Activated CD4-positive, alpha-beta T cell treated with anti-CD3 and anti-CD28 coated beads, Interleukin-2, amount 10 ng/mL, durations not matched to agents 24 days and 14 days (primary cell): ENCODE measurements at regions not wholly inside any gene's neighbourhood (a gene's known extent, or its start where the extent isn't known, plus 50 kb on each side); places are given as distances from the start of the nearest gene placed in this dataset.
"Not testable (repeated sequence)": the region's sequence is repeated elsewhere in the genome, so short reads cannot be mapped to it uniquely, and the experiment has no call there.

Experiments
- DNase-seq: peaks from one replicate; pipeline ENCODE4 v3.0.0; 2022
- H3K27ac Mint-ChIP-seq: one replicate; pipeline ENCODE4 v1.8.0; 2022; ENCODE audit warnings: mild to moderate bottlenecking, mixed read lengths
- H3K27me3 Mint-ChIP-seq: one replicate; pipeline ENCODE4 v1.8.0; 2022; ENCODE audit warnings: mixed read lengths
- H3K36me3 Mint-ChIP-seq: one replicate; pipeline ENCODE4 v1.8.0; 2022; ENCODE audit warnings: low read depth, mild to moderate bottlenecking, mixed read lengths
- H3K4me1 Mint-ChIP-seq: one replicate; pipeline ENCODE4 v1.8.0; 2021; ENCODE audit warnings: mixed read lengths
- H3K4me3 Mint-ChIP-seq: one replicate; pipeline ENCODE4 v1.8.0; 2022; ENCODE audit warnings: mild to moderate bottlenecking, moderate library complexity, mixed read lengths
- H3K9me3 Mint-ChIP-seq: one replicate; pipeline ENCODE4 v1.8.0; 2021; ENCODE audit warnings: mixed read lengths
- intact Hi-C: fragments of 100-400 bp; cut with micrococcal nuclease; formaldehyde crosslinking; loops from one replicate; pipeline ENCODE4 v1.15.1; 2023

DNA sequence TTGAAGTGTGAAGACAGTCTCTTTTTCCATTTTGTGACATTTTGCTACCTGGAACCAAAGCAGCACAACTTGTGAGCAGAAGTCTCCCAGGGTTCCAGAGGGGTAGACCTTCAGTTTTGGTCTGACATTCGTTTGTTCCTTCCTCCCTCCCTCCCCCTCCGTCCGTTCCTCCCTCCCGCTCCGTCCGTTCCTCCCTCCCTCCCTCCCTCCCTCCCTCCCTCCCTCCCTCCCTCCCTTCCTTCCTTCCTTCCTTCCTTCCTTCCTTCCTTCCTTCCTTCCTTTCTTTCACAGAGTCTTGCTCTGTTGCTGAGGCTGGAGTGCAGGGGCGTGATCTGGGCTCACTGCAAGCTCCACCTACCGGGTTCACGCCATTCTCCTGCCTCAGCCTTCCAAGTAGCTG lies 131.2 kb upstream of the MALRD1 start:
- H3K36me3 Mint-ChIP-seq, H3K27ac Mint-ChIP-seq, H3K9me3 Mint-ChIP-seq, H3K4me3 Mint-ChIP-seq, H3K4me1 Mint-ChIP-seq, H3K27me3 Mint-ChIP-seq, intact Hi-C loops, DNase-seq: not testable (repeated sequence)

DNA sequence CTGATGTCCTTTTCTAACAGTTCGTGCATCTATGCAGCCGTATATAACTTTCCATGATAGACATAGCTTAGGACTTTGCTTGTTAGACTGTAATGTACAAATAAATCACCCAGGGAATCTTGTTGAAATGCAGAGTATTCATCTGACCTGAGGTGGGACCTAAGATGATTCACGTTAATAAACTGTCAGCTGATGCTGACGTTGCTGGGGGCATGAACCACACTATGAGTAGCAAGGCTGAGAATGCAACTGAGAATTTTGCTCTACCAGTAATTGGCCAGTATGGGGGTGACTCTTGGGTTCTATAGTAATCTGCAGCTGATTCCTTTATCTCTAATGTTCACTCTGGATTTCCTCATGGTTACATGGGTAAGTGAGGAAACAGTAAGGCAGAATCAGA lies 130.1 kb upstream of the MALRD1 start:
- Mint-ChIP-seq H3K4me3 (no peak overlapping the region), H3K27me3 (no peaks in the 10 kb centered on the region), H3K4me1 (no peaks in the 10 kb centered on the region), H3K36me3 (no peaks in the 10 kb centered on the region), H3K27ac (no peak overlapping the region), H3K9me3 (no peaks in the 10 kb centered on the region)
- DNase-seq = no peak
- intact Hi-C loops = no loop called here

DNA sequence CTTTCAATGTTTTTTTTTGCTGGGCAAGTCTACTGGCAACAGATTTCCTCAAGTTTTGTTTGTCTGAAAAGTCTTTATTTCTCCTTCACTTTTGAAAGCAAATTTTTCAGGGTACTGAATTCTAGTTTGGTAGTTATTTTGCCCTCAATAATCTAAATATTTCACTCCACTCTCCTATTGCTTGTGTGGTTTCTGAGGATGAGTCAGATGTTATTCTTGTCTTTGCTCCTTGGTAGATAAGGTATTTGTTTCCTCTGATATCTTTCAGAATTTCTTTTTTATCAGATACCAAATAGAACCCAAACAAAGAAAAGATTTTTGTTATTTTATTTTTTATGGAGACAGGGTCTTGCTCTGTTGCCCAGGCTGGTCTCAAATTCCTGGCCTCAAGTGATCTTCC lies 99.2 kb upstream of the MALRD1 start:
- H3K4me1 Mint-ChIP-seq = no peaks in the 10 kb centered on the region
- peaks cover 4% of the 10 kb centered on the region for H3K9me3 Mint-ChIP-seq
- no peak overlapping the region for H3K4me3 Mint-ChIP-seq
- no peak overlapping the region for H3K27ac Mint-ChIP-seq
- H3K36me3 Mint-ChIP-seq = no peaks in the 10 kb centered on the region
- no peak for DNase-seq
- H3K27me3 Mint-ChIP-seq = no peaks in the 10 kb centered on the region
- intact Hi-C loops = no loop called here

DNA sequence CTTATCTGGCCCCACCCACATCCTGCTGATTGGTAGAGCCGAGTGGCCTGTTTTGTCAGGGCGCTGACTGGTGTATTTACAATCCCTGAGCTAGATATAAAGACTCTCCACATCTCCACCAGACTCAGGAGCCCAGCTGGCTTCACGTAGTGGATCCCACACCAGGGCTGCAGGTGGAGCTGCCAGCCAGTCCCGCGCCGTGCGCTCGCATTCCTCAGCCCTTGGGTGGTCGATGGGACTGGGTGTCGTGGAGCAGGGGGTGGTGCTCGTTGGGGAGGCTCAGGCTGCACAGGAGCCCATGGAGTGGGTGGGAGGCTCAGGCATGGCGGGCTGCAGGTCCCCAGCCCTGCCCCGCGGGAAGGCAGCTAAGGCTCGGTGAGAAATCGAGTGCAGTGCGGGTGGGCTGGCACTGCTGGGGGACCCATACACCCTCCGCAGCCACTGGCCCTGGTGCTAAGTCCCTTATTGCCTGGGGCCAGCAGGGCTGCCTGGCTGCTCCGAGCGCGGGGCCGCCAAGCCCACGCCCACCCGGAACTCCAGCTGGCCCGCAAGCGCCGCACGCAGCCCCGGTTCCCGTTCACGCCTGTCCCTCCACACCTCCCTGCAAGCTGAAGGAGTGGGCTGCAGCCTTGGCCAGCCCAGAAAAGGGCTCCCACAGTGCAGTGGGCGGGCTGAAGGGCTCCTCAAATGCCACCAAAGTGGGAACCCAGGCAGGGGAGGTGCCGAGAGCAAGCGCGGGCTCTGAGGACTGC lies 97.4 kb upstream of the MALRD1 start:
- H3K36me3 Mint-ChIP-seq, H3K4me1 Mint-ChIP-seq, H3K27ac Mint-ChIP-seq, intact Hi-C loops, H3K4me3 Mint-ChIP-seq, DNase-seq, H3K27me3 Mint-ChIP-seq, H3K9me3 Mint-ChIP-seq: not testable (repeated sequence)

DNA sequence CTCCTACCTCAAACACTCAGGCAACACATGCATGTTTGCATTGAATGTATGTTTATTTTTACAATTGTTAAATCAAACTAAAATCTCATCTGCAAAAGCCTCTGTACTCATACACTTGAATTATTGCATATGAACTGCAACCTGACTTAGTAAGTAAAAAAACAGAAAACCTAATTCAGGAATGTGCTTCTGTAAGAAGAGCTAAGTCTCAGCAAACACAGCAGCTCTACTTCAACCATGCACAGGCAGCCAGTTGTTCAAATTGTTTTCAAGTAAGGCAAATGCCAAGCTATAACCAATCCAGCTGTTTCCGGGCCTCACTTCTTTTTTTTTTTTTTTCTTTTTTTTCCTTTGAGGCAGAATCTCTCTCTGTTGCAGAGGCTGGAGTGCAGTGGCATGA lies 93.5 kb upstream of the MALRD1 start:
- intact Hi-C loops = no loop called here
- H3K4me3 Mint-ChIP-seq = no peak overlapping the region
- no peaks in the 10 kb centered on the region for H3K27me3 Mint-ChIP-seq
- peaks cover 4% of the 10 kb centered on the region for H3K9me3 Mint-ChIP-seq
- DNase-seq = no peak
- H3K4me1 Mint-ChIP-seq = no peaks in the 10 kb centered on the region
- no peaks in the 10 kb centered on the region for H3K36me3 Mint-ChIP-seq
- H3K27ac Mint-ChIP-seq = no peak overlapping the region

DNA sequence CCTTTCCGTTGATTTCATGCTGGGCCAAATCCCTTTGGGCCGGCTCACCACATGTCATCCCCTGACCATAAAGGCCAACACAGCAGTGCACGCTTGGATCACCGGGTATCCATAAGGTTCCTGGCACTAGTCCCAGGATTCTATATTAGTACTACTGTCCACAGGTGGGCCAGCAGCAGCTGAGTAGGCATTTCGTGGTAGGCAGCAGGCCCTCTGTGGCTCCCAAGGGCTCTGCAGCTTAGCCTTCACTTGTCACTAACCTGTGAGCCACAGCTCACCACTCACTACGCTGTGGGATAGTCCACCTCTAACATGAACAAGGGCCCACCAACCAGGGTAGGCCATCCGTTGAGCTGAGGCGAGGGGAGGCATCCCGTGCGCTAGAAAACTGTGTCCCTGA lies 89.2 kb upstream of the MALRD1 start:
- Mint-ChIP-seq H3K4me1 (no peaks in the 10 kb centered on the region), H3K27ac (no peak overlapping the region), H3K36me3 (no peaks in the 10 kb centered on the region), H3K27me3 (no peaks in the 10 kb centered on the region), H3K4me3 (no peak overlapping the region), H3K9me3 (peaks cover 7% of the 10 kb centered on the region)
- no peak for DNase-seq
- intact Hi-C loops = no loop called here

DNA sequence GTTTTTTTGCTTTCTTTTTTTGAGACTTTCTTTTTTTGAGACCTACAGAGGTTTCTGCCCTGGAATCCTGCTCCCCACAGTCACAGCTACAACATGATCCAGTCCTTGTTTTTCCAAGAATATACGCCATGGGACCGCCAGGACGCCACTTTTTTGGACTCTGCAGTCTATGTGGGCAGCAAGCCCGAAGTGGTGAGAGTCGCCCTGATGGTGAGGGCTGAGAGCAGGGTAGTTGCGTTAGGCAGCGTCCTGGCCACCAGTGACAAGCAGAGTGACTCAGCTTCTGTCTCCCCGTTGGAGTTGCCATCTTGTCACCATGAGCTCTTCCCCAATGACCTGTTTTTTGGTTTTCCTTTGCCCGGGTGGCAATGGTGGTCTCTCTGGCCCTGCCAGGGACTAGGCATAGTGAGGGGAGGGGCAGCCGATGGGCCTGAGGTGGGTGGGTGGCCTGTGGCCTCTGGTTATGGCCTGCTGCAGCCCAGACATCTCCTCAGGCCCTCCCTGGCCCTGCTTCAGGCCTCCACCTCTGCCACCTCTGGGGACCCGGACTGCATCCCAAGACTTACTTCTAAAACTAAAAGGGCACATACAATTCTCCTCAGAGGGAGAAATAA lies 88.0 kb upstream of the MALRD1 start:
- H3K27ac Mint-ChIP-seq = no peak overlapping the region
- no peaks in the 10 kb centered on the region for H3K27me3 Mint-ChIP-seq
- DNase-seq = no peak
- no peaks in the 10 kb centered on the region for H3K4me1 Mint-ChIP-seq
- peaks cover 7% of the 10 kb centered on the region for H3K9me3 Mint-ChIP-seq
- H3K4me3 Mint-ChIP-seq = no peak overlapping the region
- intact Hi-C loops = no loop called here
- no peaks in the 10 kb centered on the region for H3K36me3 Mint-ChIP-seq

DNA sequence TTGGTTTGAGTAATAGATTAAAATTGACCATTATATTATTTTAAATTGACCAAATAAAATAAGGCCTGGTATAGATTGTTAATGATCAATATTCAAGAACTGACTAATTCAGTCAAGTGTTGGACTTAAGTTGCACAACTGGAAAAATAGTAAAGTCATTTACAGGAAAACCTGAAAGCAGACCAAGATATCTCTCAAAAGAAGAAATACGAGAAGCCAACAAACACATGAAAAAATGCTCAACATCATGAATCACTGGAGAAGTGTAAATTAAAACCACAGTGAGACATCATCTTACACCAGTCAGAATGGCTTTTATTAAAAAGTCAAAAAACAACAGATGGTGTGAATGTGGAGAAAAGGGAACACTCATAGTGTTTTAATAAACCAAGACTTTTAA lies 80.4 kb upstream of the MALRD1 start:
- peaks cover 6% of the 10 kb centered on the region for H3K9me3 Mint-ChIP-seq
- intact Hi-C loops = no loop called here
- no peak overlapping the region for H3K27ac Mint-ChIP-seq
- no peaks in the 10 kb centered on the region for H3K27me3 Mint-ChIP-seq
- DNase-seq = no peak
- no peak overlapping the region for H3K4me3 Mint-ChIP-seq
- H3K4me1 Mint-ChIP-seq = no peaks in the 10 kb centered on the region
- no peaks in the 10 kb centered on the region for H3K36me3 Mint-ChIP-seq

DNA sequence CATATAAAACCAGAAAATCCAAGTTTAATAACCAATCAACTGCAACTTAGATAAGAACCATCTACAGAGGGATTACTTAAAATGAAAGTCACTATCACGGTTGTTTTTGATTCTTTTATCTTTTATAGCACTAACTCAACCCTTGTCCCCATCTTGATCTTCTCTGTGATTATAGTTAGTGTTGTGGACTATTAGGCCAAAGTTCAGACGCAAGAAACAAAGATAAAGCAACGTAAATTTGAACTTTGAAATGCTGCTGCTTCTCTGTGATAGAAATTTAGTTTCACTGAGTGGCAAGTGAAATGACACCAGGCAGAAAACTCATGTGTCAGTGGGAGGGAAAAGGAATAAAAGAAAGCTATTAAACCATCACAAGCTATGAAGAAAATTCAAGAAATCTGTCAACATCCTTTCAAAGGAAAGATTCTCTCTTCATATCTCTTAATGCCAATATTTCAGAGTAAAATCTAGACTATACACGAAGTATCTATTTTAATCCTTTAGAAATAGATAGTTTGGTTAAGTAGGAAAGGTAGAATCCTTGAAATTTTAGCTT lies 71.8 kb upstream of the MALRD1 start:
- Mint-ChIP-seq H3K9me3 (peaks cover 6% of the 10 kb centered on the region), H3K36me3 (no peaks in the 10 kb centered on the region), H3K4me3 (no peak overlapping the region), H3K27ac (no peak overlapping the region), H3K4me1 (no peaks in the 10 kb centered on the region), H3K27me3 (no peaks in the 10 kb centered on the region)
- intact Hi-C loops = no loop called here
- DNase-seq = no peak

DNA sequence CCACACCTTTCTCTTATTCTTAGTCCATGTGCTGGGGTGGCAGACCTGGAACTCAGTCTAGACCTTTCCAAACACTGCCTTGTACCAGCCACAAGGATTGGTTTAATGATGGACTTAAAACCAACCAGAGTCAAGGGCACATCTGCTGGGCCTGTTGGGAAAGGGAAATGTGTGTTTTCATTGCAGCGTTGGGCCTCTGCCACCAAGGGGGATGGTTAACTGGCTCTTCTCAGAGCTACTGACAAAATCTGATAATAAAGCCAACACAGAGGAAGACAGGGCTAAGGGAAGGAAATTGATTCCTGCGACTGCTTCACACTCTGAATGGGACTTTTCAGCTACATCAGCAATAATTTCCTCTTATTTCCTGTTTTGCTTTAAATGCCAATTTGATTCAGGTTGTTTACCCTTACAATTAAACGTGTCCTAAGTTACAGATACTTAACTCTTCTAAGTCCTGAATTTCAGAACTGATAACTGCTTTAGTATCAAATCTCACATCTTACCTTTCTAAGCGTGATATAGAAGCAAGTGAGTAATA lies 68.4 kb upstream of the MALRD1 start:
- Mint-ChIP-seq H3K4me3 (no peak overlapping the region), H3K4me1 (no peaks in the 10 kb centered on the region), H3K27me3 (no peaks in the 10 kb centered on the region), H3K9me3 (peaks cover 10% of the 10 kb centered on the region), H3K27ac (no peak overlapping the region), H3K36me3 (no peaks in the 10 kb centered on the region)
- DNase-seq = no peak
- intact Hi-C loops = no loop called here

DNA sequence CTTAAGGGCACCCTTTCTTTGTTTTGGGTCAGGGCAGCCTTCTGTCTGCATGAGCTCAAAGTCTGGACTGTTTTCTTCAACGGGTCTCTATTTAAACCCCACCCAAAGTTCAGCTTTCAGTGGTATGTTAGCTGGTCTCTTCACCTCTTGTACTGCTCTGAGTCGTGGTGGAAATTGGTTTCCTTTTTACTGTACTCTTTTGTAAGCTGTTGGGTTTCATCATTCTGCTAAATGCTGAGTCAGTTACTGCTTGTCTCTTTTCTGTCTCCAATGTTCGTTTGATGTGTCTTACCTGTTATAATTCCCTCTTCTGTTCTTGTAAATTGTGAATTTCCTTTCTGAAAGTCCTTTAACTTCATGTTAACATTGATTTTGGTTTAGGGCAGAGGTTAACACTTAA lies 64.1 kb upstream of the MALRD1 start:
- DNase-seq = no peak
- Mint-ChIP-seq H3K27me3 (no peaks in the 10 kb centered on the region), H3K4me3 (no peak overlapping the region), H3K36me3 (no peaks in the 10 kb centered on the region), H3K4me1 (no peaks in the 10 kb centered on the region), H3K9me3 (peaks cover 18% of the 10 kb centered on the region), H3K27ac (no peak overlapping the region)
- intact Hi-C loops = no loop called here

DNA sequence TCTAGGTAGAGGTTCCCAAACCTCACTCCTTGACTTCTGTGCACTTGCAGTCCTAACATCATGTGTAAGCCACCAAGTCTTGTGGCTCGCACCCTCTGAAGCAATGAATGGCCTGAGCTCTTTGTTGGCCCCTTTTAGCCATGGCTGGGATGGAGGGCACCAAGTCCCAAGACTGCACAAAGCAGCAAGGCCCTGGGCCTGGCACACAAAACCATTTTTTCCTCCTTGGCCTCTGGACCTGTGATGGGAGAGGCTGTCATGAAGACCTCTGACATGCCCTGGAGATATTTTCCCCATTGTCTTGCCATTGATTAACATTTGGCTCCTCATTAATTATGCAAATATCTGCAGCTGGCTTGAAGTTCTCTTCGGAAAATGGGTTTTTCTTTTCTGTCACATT lies 60.3 kb upstream of the MALRD1 start:
- no peaks in the 10 kb centered on the region for H3K27me3 Mint-ChIP-seq
- H3K4me3 Mint-ChIP-seq = no peak overlapping the region
- peaks cover 21% of the 10 kb centered on the region for H3K9me3 Mint-ChIP-seq
- no peaks in the 10 kb centered on the region for H3K36me3 Mint-ChIP-seq
- no peak for DNase-seq
- no peak overlapping the region for H3K27ac Mint-ChIP-seq
- no peaks in the 10 kb centered on the region for H3K4me1 Mint-ChIP-seq
- intact Hi-C loops = no loop called here
